Central memory CD8-positive, alpha-beta T cell (primary cell): ENCODE measurements at regions not wholly inside any gene's neighbourhood (a gene's known extent, or its start where the extent isn't known, plus 50 kb on each side); places are given as distances from the start of the nearest gene placed in this dataset.
"Not testable (repeated sequence)": the region's sequence is repeated elsewhere in the genome, so short reads cannot be mapped to it uniquely, and the experiment has no call there.

Source experiments
- ATAC-seq: fragments of 150-1000 bp; cut with Tn5 transposase; replicated peaks from 2 replicates; pipeline ENCODE4 v1.10.0; 2022; ENCODE audit warnings: mild to moderate bottlenecking, moderate FRiP score, moderate number of reproducible peaks; ENCODE audit not compliant: poor library complexity, severe bottlenecking; ENCODE audit errors: extremely low read depth
- DNase-seq, 2 donors: peaks; one replicate each; pipeline ENCODE4 v3.0.0; 2021; ENCODE audit warnings: low spot score in 2 of 2
- H3K27ac Mint-ChIP-seq: one replicate; pipeline ENCODE4 v1.8.0; 2022; ENCODE audit warnings: low read depth, mild to moderate bottlenecking, moderate library complexity, mixed read lengths
- H3K27me3 Mint-ChIP-seq: one replicate; pipeline ENCODE4 v1.8.0; 2022; ENCODE audit warnings: mixed read lengths
- H3K36me3 Mint-ChIP-seq: one replicate; pipeline ENCODE4 v1.8.0; 2022; ENCODE audit warnings: mild to moderate bottlenecking, moderate library complexity, mixed read lengths; ENCODE audit not compliant: insufficient read depth
- H3K4me1 Mint-ChIP-seq: one replicate; pipeline ENCODE4 v1.8.0; 2022; ENCODE audit warnings: mixed read lengths
- H3K4me3 Mint-ChIP-seq: one replicate; pipeline ENCODE4 v1.8.0; 2022; ENCODE audit warnings: mild to moderate bottlenecking, moderate library complexity, mixed read lengths
- H3K9me3 Mint-ChIP-seq: one replicate; pipeline ENCODE4 v1.8.0; 2022; ENCODE audit warnings: mixed read lengths

- ATAC-seq = no peak
- Mint-ChIP-seq H3K4me1 (no peaks in the 10 kb centered on the region), H3K4me3 (no peak overlapping the region), H3K36me3 (no peaks in the 10 kb centered on the region), H3K27ac (no peak overlapping the region), H3K27me3 (no peaks in the 10 kb centered on the region), H3K9me3 (peaks cover 6% of the 10 kb centered on the region)
- no peak for DNase-seq
Observed at GRCh38 chr21:28393279-28393678, 599.4 kb downstream of the LTN1 start.

DNA sequence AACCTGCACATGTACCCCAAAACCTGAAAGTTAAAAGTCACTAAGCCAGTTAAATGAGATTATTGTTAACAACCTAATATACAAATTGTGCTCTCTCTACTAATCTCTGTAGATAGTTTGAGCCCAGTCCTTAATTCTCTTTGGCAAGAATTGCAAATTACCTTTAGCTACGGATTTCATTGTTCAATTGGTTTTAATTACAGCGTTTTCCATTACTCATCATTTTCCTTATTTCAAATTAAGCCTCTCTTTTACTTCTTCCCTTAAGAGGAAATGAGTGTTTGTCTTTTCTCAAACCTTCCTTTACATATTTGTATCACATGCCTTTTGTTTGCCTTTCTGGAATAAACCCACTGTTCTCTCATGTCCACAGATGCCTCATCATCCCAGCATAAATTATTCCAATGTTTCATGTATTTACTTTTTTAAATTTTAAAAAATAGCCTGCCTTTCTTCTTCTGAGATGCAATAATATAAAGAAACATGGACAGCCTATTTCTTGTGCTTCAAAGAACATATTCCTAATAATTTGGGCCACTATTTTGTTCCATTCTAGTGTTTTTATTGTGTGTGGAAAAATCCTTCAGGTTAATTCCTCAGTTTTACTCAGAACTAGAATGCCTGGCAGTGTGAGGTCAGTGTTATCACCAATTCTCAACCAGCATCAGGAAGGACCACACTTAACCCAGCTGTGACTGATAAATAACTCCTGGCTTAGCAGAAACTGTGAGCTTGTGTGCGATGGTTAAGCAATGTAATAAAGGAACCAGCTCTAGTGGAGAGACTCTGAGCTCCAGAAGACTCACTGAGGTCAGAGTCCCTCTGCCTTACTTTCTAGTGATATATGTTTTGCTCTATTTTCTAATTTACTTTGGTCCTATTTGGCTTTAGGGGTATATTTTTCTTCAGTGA, 600.5 kb downstream of the LTN1 start:
- H3K4me3 Mint-ChIP-seq = no peak overlapping the region

DNA sequence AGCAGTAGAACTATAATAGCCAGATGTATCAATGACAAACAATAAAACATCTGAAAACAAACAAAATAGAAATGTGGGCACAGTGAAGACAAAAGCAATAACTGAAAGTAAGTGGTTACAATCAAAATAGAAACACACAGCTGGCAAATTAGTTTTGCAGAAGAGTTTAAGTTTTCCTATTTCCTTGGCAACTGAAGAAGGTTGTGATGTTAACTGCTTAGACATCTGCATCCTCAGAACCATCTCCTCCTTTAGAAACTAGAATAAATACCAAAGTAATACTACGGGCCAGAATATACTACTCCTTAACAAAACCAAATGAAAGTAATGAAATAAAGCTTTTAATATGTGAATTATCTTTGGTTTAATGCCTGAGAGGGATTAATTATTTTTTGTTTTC, 605.5 kb downstream of the LTN1 start:
- no peak for DNase-seq
- Mint-ChIP-seq H3K27me3 (no peaks in the 10 kb centered on the region), H3K9me3 (peaks cover 5% of the 10 kb centered on the region), H3K4me1 (no peaks in the 10 kb centered on the region), H3K36me3 (no peaks in the 10 kb centered on the region), H3K4me3 (no peak overlapping the region), H3K27ac (no peak overlapping the region)
- ATAC-seq = no peak

More for the DNA sequence above, 600.5 kb downstream of the LTN1 start:
- DNase-seq (no peak), ATAC-seq (no peak)
- Mint-ChIP-seq H3K9me3 (no peaks in the 10 kb centered on the region), H3K27ac (no peak overlapping the region), H3K36me3 (no peaks in the 10 kb centered on the region), H3K27me3 (no peaks in the 10 kb centered on the region), H3K4me1 (no peaks in the 10 kb centered on the region)

- no peak for DNase-seq
- ATAC-seq = no peak
- H3K27me3 Mint-ChIP-seq = no peaks in the 10 kb centered on the region
- H3K4me1 Mint-ChIP-seq = no peaks in the 10 kb centered on the region
- H3K9me3 Mint-ChIP-seq = peaks cover 5% of the 10 kb centered on the region
- H3K36me3 Mint-ChIP-seq = peaks cover 2% of the 10 kb centered on the region
- H3K4me3 Mint-ChIP-seq = no peak overlapping the region
- no peak overlapping the region for H3K27ac Mint-ChIP-seq
Observed at GRCh38 chr21:28385845-28386244, 606.8 kb downstream of the LTN1 start.

DNA sequence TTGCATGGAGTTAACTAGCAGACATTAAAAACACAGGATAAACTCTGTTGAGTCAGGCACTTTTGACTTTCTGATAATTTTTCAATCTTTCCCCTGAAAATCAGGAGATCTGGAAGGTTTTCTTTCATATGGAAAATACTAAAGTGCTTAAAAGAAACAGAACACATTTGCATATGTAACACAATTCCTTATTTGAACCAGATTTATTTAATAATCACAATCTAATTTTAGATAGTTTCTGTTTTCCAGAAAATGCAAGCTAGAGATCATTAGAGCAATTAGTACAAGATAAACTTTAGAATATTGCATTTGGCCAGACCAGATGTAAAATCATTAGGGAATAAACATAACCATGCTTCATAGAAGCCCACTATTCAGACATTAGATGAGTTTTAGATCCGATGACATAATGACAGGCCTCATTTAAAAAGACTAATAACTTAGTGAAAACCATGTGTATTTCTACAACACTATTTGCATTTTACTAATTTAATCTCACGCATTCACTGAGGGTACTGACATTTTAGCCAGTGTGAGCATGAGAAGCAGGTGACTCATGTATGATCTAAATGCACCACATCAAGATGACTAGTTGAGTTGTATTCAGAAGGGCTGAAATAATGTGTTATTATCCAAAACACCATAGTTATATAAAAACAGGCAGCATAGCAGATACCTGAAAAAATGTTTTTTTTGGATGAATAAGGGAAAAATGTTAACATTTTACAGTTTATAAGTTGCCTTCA, 611.5 kb downstream of the LTN1 start:
- not testable (repeated sequence) for DNase-seq, H3K9me3 Mint-ChIP-seq, H3K27me3 Mint-ChIP-seq, ATAC-seq, H3K36me3 Mint-ChIP-seq, H3K27ac Mint-ChIP-seq, H3K4me1 Mint-ChIP-seq, H3K4me3 Mint-ChIP-seq

DNA sequence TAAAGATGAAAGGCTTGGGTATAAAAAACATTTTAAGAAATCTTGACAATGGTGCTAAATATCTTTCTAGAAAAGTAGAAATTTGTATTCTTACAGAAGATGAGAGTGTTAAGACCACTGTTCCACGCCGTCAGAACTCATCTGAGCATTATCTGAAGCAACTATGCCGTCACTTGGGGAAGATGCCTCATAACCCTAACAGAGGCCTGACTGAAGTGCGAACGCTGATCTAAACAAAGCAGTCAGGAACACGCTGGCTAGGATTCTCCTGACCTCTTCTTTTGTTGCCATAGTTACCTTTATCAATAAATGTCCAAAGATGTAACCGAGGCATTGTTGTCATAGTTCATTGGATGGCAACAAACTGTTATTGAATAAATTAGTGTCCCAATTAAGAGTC, 612.4 kb downstream of the LTN1 start:
- Mint-ChIP-seq H3K27me3 (no peaks in the 10 kb centered on the region), H3K36me3 (peaks cover 2% of the 10 kb centered on the region), H3K4me3 (no peak overlapping the region), H3K27ac (no peak overlapping the region), H3K9me3 (peaks cover 12% of the 10 kb centered on the region), H3K4me1 (no peaks in the 10 kb centered on the region)
- ATAC-seq (no peak), DNase-seq (no peak)

DNA sequence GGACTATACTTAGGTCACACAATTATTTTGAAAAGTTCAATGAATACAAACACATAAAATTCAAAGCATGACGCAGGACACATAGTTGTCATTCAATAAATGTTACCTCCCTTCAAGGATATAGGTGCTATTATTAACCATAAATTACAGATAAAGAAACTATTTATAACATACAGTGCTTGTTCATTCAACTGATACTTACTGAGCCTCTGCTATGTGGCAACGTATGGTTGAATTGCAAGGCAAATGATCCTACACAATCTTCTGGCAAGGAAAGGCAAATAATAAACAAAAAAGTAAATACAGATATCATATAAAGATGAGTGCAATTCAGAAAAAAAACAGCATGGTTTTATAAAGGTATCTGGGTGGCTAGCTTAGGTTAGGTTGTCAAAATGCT, 614.7 kb downstream of the LTN1 start:
- ATAC-seq (no peak), DNase-seq (no peak)
- H3K27me3 Mint-ChIP-seq = no peaks in the 10 kb centered on the region
- no peak overlapping the region for H3K27ac Mint-ChIP-seq
- peaks cover 2% of the 10 kb centered on the region for H3K36me3 Mint-ChIP-seq
- H3K9me3 Mint-ChIP-seq = peaks cover 24% of the 10 kb centered on the region
- H3K4me3 Mint-ChIP-seq = no peak overlapping the region
- H3K4me1 Mint-ChIP-seq = no peaks in the 10 kb centered on the region

DNA sequence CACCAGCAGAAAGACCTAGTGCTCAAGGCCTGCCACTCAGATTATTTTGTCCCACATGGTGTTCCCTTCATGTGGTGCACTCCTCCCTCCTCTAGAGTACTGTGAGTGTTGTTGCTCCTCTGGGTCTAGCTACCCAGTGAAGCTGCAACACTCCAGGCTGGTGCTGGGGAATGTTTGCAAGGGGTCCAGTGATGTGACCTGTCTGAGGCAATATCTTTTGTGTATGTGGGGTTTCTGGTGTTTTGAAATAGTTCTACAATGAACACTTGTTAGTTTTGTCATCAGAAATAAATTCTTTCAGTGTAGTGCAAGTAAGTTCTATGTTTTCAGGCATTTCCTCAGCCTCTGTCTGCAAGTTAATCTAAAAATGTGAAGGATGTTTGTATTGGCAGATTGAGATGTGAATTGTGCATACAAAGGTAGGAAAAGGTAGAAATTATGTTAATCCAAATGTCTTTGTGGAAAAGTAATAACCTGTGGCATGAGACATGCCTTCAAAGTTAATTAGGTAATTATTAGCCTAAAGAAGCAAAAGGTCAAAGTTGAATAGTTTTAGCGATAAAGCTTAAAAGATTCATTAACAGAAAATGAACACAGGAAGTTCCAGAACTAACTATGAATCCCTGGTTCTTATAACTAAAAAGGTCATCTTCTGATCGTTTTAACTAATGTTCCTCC, 616.8 kb downstream of the LTN1 start:
- Mint-ChIP-seq H3K4me3 (no peak overlapping the region), H3K9me3 (peaks cover 25% of the 10 kb centered on the region), H3K36me3 (peaks cover 2% of the 10 kb centered on the region), H3K27ac (no peak overlapping the region), H3K4me1 (no peaks in the 10 kb centered on the region), H3K27me3 (no peaks in the 10 kb centered on the region)
- ATAC-seq (no peak), DNase-seq (no peak)

GRCh38 chr21:28374881-28375280, 617.8 kb downstream of the LTN1 start:
- ATAC-seq = no peak
- peaks cover 25% of the 10 kb centered on the region for H3K9me3 Mint-ChIP-seq
- no peaks in the 10 kb centered on the region for H3K4me1 Mint-ChIP-seq
- H3K27me3 Mint-ChIP-seq = no peaks in the 10 kb centered on the region
- no peak overlapping the region for H3K4me3 Mint-ChIP-seq
- peaks cover 2% of the 10 kb centered on the region for H3K36me3 Mint-ChIP-seq
- no peak overlapping the region for H3K27ac Mint-ChIP-seq
- DNase-seq = no peak

DNA sequence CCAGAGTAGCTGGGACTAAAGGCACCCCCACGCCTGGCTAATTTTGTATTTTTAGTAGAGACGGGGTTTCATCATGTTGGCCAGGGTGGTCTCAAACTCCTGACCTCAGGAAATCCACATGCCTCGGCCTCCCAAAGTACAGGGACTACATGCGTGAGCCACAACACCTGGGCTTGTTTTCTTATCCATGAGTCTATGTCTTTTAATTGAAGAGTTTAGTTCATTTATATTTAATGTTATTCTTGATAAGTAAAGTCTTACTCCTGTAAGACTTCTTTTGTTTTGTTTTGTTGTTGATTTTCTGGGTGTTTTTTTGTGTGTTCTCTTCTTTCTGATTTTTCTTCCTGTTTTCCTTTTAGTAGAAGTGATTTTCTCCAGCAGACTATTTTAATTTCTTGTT, 621.0 kb downstream of the LTN1 start:
- no peak for ATAC-seq
- Mint-ChIP-seq H3K27me3 (no peaks in the 10 kb centered on the region), H3K36me3 (peaks cover 2% of the 10 kb centered on the region), H3K4me1 (no peaks in the 10 kb centered on the region), H3K27ac (no peak overlapping the region), H3K9me3 (peaks cover 31% of the 10 kb centered on the region), H3K4me3 (no peak overlapping the region)
- DNase-seq = no peak

DNA sequence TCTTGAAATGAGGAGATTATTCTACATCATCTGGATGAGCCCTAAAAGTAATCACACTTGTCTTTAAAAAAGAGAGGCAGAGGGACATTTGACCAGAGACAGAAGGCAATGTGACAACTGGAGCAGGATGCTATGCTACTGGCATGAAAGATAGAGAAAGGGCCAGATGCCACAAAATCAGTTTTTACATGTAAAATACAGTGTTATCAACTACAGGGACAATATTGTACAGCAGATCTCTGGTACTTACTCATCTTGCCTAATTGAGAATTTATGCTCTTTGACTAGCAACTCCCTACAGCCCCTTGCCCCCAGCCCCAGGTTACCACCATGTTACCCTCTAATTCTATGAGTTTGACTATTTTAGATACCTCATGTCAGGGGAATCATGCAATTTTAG, 633.4 kb downstream of the LTN1 start:
- ATAC-seq = no peak
- Mint-ChIP-seq H3K27ac (no peak overlapping the region), H3K36me3 (no peaks in the 10 kb centered on the region), H3K9me3 (no peaks in the 10 kb centered on the region), H3K4me3 (no peak overlapping the region), H3K4me1 (no peaks in the 10 kb centered on the region), H3K27me3 (no peaks in the 10 kb centered on the region)
- DNase-seq = no peak

DNA sequence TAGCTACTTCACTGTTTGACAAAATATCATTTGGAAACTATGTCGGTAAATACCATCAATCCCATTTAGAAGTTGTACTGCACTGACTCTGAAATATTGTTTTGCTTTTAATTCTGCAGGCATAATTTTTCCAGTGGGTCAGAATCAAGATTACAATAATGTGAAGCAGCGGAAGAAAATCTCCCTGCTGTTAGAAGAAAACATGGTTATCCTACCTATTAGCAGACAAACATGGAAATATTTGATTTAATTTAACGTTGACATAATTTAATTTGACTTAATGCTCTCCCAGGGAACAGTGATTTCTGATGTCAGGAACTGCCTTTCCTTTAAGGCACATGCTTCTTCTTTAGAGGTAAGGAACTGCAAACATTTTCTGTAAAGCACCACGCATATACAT, 634.0 kb downstream of the LTN1 start:
- DNase-seq = no peak
- H3K27me3 Mint-ChIP-seq = no peaks in the 10 kb centered on the region
- H3K4me3 Mint-ChIP-seq = no peak overlapping the region
- H3K27ac Mint-ChIP-seq = no peak overlapping the region
- no peaks in the 10 kb centered on the region for H3K9me3 Mint-ChIP-seq
- no peak for ATAC-seq
- H3K36me3 Mint-ChIP-seq = no peaks in the 10 kb centered on the region
- H3K4me1 Mint-ChIP-seq = no peaks in the 10 kb centered on the region
